H9 (cell line): ENCODE measurements at regions not wholly inside any gene's neighbourhood (a gene's known extent, or its start where the extent isn't known, plus 50 kb on each side); places are given as distances from the start of the nearest gene placed in this dataset.

Source experiments
- DNase-seq: peaks from one replicate; pipeline ENCODE4 v3.0.0-alpha.2; 2017
- H2AFZ ChIP-seq: one replicate; pipeline ENCODE4 v1.6.1; 2013; ENCODE audit warnings: mild to moderate bottlenecking, low read length, control low read depth, moderate library complexity
- H2AK5ac ChIP-seq: 2 replicates; pipeline ENCODE4 v1.6.1; 2013; ENCODE audit warnings: low read length, control low read depth, mixed read lengths; ENCODE audit not compliant: insufficient read length
- H2BK120ac ChIP-seq: one replicate; pipeline ENCODE4 v1.6.1; 2013; ENCODE audit warnings: low read depth, mild to moderate bottlenecking, low read length, control low read depth, inconsistent platforms; ENCODE audit not compliant: poor library complexity, severe bottlenecking
- H2BK12ac ChIP-seq: 2 replicates; pipeline ENCODE4 v1.6.1; 2013; ENCODE audit warnings: low read length, control low read depth, mixed read lengths, low read depth; ENCODE audit not compliant: insufficient read length
- H2BK15ac ChIP-seq: 2 replicates; pipeline ENCODE4 v1.6.1; 2013; ENCODE audit warnings: low read depth, low read length, control low read depth
- H2BK20ac ChIP-seq: one replicate; pipeline ENCODE4 v1.6.1; 2013; ENCODE audit warnings: low read depth, mild to moderate bottlenecking, low read length, control low read depth, inconsistent platforms; ENCODE audit not compliant: poor library complexity, severe bottlenecking
- H2BK5ac ChIP-seq: 2 replicates; pipeline ENCODE4 v1.6.1; 2013; ENCODE audit warnings: low read length, control low read depth, mixed read lengths; ENCODE audit not compliant: insufficient read length
- H3K14ac ChIP-seq: 2 replicates; pipeline ENCODE4 v1.6.1; 2013; ENCODE audit warnings: low read length, control low read depth; ENCODE audit not compliant: insufficient read depth
- H3K18ac ChIP-seq: 2 replicates; pipeline ENCODE4 v1.6.1; 2013; ENCODE audit warnings: low read depth, mild to moderate bottlenecking, mixed read lengths, low read length, control low read depth; ENCODE audit not compliant: insufficient read length
- H3K23ac ChIP-seq: 2 replicates; pipeline ENCODE4 v1.6.1; 2013; ENCODE audit warnings: low read length, control low read depth, mixed read lengths, low read depth; ENCODE audit not compliant: insufficient read length
- H3K23me2 ChIP-seq: 2 replicates; pipeline ENCODE4 v1.6.1; 2013; ENCODE audit warnings: low read depth, mild to moderate bottlenecking, mixed read lengths, low read length, control low read depth; ENCODE audit not compliant: insufficient read length, poor library complexity, severe bottlenecking
- H3K27ac ChIP-seq: 2 replicates; pipeline ENCODE4 v1.5.1; 2013; ENCODE audit warnings: low read length, control low read depth, mixed read lengths, low read depth; ENCODE audit not compliant: insufficient read length
- H3K27me3 ChIP-seq: 2 replicates; pipeline ENCODE4 v1.6.1; 2013; ENCODE audit warnings: low read length, control low read depth, inconsistent platforms; ENCODE audit not compliant: insufficient read depth
- H3K4ac ChIP-seq: 2 replicates; pipeline ENCODE4 v1.6.1; 2013; ENCODE audit warnings: low read depth, mild to moderate bottlenecking, control low read depth, inconsistent platforms, low read length, moderate library complexity
- H3K4me1 ChIP-seq: 2 replicates; pipeline ENCODE4 v1.6.1; 2013; ENCODE audit warnings: low read length, control low read depth, inconsistent platforms; ENCODE audit not compliant: insufficient read depth
- H3K4me2 ChIP-seq: 2 replicates; pipeline ENCODE4 v1.6.1; 2013; ENCODE audit warnings: low read length, control low read depth, mixed read lengths; ENCODE audit not compliant: insufficient read length, insufficient read depth
- H3K56ac ChIP-seq: 2 replicates; pipeline ENCODE4 v1.6.1; 2013; ENCODE audit warnings: low read depth, mild to moderate bottlenecking, mixed read lengths, low read length, control low read depth; ENCODE audit not compliant: insufficient read length
- H3K79me1 ChIP-seq: 2 replicates; pipeline ENCODE4 v1.6.1; 2013; ENCODE audit warnings: low read depth, mild to moderate bottlenecking, moderate library complexity, low read length, control low read depth, inconsistent platforms; ENCODE audit not compliant: insufficient read depth, poor library complexity, severe bottlenecking
- H3K79me2 ChIP-seq: 2 replicates; pipeline ENCODE4 v1.6.1; 2013; ENCODE audit warnings: low read length, control low read depth, inconsistent platforms; ENCODE audit not compliant: insufficient read depth
- H3K9ac ChIP-seq: 2 replicates; pipeline ENCODE4 v1.6.1; 2013; ENCODE audit warnings: low read length, control low read depth, mixed read lengths; ENCODE audit not compliant: insufficient read length; ENCODE audit errors: extremely low read depth
- H3K9me3 ChIP-seq: one replicate; pipeline ENCODE4 v1.6.1; 2013; ENCODE audit warnings: low read depth, low read length, inconsistent platforms; ENCODE audit not compliant: control insufficient read depth
- H3T11ph ChIP-seq: one replicate; pipeline ENCODE4 v1.6.1; 2013; ENCODE audit warnings: mild to moderate bottlenecking, low read length, control low read depth, inconsistent platforms
- H4K20me1 ChIP-seq: one replicate; pipeline ENCODE4 v1.6.1; 2013; ENCODE audit not compliant: control insufficient read depth, insufficient read length, insufficient read depth
- H4K5ac ChIP-seq: 2 replicates; pipeline ENCODE4 v1.6.1; 2013; ENCODE audit warnings: low read depth, mild to moderate bottlenecking, mixed read lengths, low read length, control low read depth; ENCODE audit not compliant: insufficient read length
- H4K8ac ChIP-seq: replicated peaks from 2 replicates; pipeline ENCODE4 v1.6.1; 2013; ENCODE audit warnings: low read length, control low read depth, mixed read lengths, low read depth; ENCODE audit not compliant: insufficient read length
- H4K91ac ChIP-seq: 2 replicates; pipeline ENCODE4 v1.6.1; 2013; ENCODE audit warnings: low read depth, mild to moderate bottlenecking, moderate library complexity, mixed read lengths, low read length, control low read depth; ENCODE audit not compliant: insufficient read length
- H3K27ac Mint-ChIP-seq, 3 experiments: 2 replicates in 2 of 3; 3 replicates in 1 of 3; pipeline ENCODE4 v1.8.0; 2020 to 2021; ENCODE audit warnings: mixed read lengths in 3 of 3, mild to moderate bottlenecking in 1 of 3, moderate library complexity in 1 of 3
- H3K27me3 Mint-ChIP-seq: 2 replicates; pipeline ENCODE4 v1.8.0; 2021; ENCODE audit warnings: low read depth, mild to moderate bottlenecking, moderate library complexity, mixed read lengths
- H3K36me3 Mint-ChIP-seq, 3 experiments: 2 replicates in 2 of 3; 3 replicates in 1 of 3; pipeline ENCODE4 v1.8.0; 2020 to 2021; ENCODE audit warnings: low read depth in 3 of 3, mixed read lengths in 3 of 3; ENCODE audit not compliant: insufficient read depth in 1 of 3
- H3K4me1 Mint-ChIP-seq, 2 experiments: 2 replicates each; pipeline ENCODE4 v1.8.0; 2020; ENCODE audit warnings: mixed read lengths in 2 of 2
- H3K4me3 Mint-ChIP-seq, 2 experiments: 2 replicates in 1 of 2; 3 replicates in 1 of 2; pipeline ENCODE4 v1.8.0; 2020 to 2021; ENCODE audit warnings: mild to moderate bottlenecking in 2 of 2, mixed read lengths in 2 of 2, moderate library complexity in 1 of 2
- H3K9me3 Mint-ChIP-seq, 2 experiments: 2 replicates in 1 of 2; 3 replicates in 1 of 2; pipeline ENCODE4 v1.8.0; 2020; ENCODE audit warnings: mild to moderate bottlenecking in 2 of 2, mixed read lengths in 2 of 2, moderate library complexity in 1 of 2
- WGBS: extraction: QIAGEN DNeasy Blood & Tissue Kit; methylation state at CpG from one replicate; pipeline ENCODE4 v1.1.7; 2013; ENCODE audit warnings: missing lambda C conversion rate, low lambda C conversion rate, mixed read lengths; ENCODE audit not compliant: insufficient read length; ENCODE audit errors: extremely low coverage; 5-methylcytosine and 5-hydroxymethylcytosine counted together
- TF ChIP-seq, protein P1 (sequence below): fragments of 200-600 bp; sonication (generic); conservative IDR thresholded peaks from 3 replicates; pipeline ENCODE4 v1.8.0; 2021; ENCODE audit warnings: antibody characterized with exemption, mild to moderate bottlenecking

DNA sequence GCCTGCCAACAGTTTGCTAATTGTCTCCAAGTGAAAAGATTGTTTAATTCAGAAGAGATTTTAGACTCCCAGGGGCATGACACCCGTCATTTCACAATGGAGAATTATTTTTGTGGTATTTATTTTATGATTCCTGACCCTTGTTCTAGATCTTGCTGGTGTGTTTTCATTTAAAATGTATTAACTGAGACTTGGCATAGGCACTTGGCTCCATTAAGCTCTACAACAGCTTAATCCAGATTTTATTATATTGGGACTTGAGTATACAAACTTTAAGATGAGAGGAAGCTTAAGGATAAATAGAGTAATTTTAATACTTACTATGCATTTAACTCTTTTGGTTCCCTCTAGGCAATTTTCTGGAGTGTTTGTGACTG, 101.3 kb upstream of the KCNE2 start:
- H4K8ac ChIP-seq = no peak overlapping the region
- no peaks in the 10 kb centered on the region; the same call in 1 of the 2 replicates for H3K27me3 Mint-ChIP-seq
- H3K27me3 ChIP-seq = no peaks in the 10 kb centered on the region
- H3K79me1 ChIP-seq = no peaks in the 10 kb centered on the region
- H4K20me1 ChIP-seq = no peaks in the 10 kb centered on the region
- no peaks in the 10 kb centered on the region for H3K79me2 ChIP-seq
- no peaks in the 10 kb centered on the region for H3K23me2 ChIP-seq
- H3K18ac ChIP-seq = no peak overlapping the region
- no peak overlapping the region for H2AFZ ChIP-seq
- H2BK5ac ChIP-seq = no peak overlapping the region
- no peaks in the 10 kb centered on the region for H3K4me1 Mint-ChIP-seq
- no peak overlapping the region for H2BK12ac ChIP-seq
- H2BK120ac ChIP-seq = no peak overlapping the region
- H3K36me3 Mint-ChIP-seq = peaks cover 0 to 10% (median 4%) of the 10 kb centered on the region in 3 experiments; a peak in 4 of 7 replicates
- H3K9me3 ChIP-seq = no peaks in the 10 kb centered on the region
- WGBS = no CpG with 5 or more reads among the region's 1 CpG
- no peak overlapping the region for H3T11ph ChIP-seq
- H3K4me2 ChIP-seq = no peak overlapping the region
- TF ChIP-seq, protein P1, sequence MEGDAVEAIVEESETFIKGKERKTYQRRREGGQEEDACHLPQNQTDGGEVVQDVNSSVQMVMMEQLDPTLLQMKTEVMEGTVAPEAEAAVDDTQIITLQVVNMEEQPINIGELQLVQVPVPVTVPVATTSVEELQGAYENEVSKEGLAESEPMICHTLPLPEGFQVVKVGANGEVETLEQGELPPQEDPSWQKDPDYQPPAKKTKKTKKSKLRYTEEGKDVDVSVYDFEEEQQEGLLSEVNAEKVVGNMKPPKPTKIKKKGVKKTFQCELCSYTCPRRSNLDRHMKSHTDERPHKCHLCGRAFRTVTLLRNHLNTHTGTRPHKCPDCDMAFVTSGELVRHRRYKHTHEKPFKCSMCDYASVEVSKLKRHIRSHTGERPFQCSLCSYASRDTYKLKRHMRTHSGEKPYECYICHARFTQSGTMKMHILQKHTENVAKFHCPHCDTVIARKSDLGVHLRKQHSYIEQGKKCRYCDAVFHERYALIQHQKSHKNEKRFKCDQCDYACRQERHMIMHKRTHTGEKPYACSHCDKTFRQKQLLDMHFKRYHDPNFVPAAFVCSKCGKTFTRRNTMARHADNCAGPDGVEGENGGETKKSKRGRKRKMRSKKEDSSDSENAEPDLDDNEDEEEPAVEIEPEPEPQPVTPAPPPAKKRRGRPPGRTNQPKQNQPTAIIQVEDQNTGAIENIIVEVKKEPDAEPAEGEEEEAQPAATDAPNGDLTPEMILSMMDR = no peak
- no peak overlapping the region for H3K56ac ChIP-seq
- H3K9ac ChIP-seq = no peak overlapping the region
- H3K27ac ChIP-seq = no peak overlapping the region
- H3K23ac ChIP-seq = no peak overlapping the region
- no peak for DNase-seq
- no peak overlapping the region for H4K5ac ChIP-seq
- no peak overlapping the region for H3K4me3 Mint-ChIP-seq
- H4K91ac ChIP-seq = no peak overlapping the region
- H2BK20ac ChIP-seq = no peak overlapping the region
- H3K4ac ChIP-seq = no peak overlapping the region
- H3K9me3 Mint-ChIP-seq = peaks cover 0 to 8% of the 10 kb centered on the region in 2 experiments; a peak in 3 of 5 replicates
- H2AK5ac ChIP-seq = no peak overlapping the region
- H3K27ac Mint-ChIP-seq = no peak overlapping the region
- no peak overlapping the region for H3K14ac ChIP-seq
- H3K4me1 ChIP-seq = no peaks in the 10 kb centered on the region
- no peak overlapping the region for H2BK15ac ChIP-seq
